ENCODE measurements at regions not wholly inside any gene's neighbourhood (a gene's known extent, or its start where the extent isn't known, plus 50 kb on each side); places are given as distances from the start of the nearest gene placed in this dataset.

GRCh38 chr6:14930366-14930989 lies 315.4 kb upstream of the JARID2 start:
- H3K36me3 ChIP-seq: no peaks in the 10 kb centered on the region
- no peak for ATAC-seq
- peaks cover 20 to 25% of the 10 kb centered on the region in 2 donors for H3K4me1 ChIP-seq
- no peak for TF ChIP-seq POLR2A (IDR thresholded peaks at IDR 0.05)
- TF ChIP-seq, protein P1, sequence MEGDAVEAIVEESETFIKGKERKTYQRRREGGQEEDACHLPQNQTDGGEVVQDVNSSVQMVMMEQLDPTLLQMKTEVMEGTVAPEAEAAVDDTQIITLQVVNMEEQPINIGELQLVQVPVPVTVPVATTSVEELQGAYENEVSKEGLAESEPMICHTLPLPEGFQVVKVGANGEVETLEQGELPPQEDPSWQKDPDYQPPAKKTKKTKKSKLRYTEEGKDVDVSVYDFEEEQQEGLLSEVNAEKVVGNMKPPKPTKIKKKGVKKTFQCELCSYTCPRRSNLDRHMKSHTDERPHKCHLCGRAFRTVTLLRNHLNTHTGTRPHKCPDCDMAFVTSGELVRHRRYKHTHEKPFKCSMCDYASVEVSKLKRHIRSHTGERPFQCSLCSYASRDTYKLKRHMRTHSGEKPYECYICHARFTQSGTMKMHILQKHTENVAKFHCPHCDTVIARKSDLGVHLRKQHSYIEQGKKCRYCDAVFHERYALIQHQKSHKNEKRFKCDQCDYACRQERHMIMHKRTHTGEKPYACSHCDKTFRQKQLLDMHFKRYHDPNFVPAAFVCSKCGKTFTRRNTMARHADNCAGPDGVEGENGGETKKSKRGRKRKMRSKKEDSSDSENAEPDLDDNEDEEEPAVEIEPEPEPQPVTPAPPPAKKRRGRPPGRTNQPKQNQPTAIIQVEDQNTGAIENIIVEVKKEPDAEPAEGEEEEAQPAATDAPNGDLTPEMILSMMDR (IDR thresholded peaks at IDR 0.05 in 4 of 5, conservative IDR thresholded peaks at IDR 0.05 in 1 of 5): no peak
- no peaks in the 10 kb centered on the region for H3K9me3 ChIP-seq
- H3K4me3 ChIP-seq: no peak overlapping the region
- no peaks in the 10 kb centered on the region for H3K27me3 ChIP-seq
- in situ Hi-C loops (cut with MboI; ENCODE audit: low sequenced_read_pairs in 4 of 4) (no loop called here), intact Hi-C loops (cut with DNase I; ENCODE audit: low total_unique reads) (no loop called here)
- no peak for DNase-seq
- no peak overlapping the region for H3K27ac ChIP-seq

DNA sequence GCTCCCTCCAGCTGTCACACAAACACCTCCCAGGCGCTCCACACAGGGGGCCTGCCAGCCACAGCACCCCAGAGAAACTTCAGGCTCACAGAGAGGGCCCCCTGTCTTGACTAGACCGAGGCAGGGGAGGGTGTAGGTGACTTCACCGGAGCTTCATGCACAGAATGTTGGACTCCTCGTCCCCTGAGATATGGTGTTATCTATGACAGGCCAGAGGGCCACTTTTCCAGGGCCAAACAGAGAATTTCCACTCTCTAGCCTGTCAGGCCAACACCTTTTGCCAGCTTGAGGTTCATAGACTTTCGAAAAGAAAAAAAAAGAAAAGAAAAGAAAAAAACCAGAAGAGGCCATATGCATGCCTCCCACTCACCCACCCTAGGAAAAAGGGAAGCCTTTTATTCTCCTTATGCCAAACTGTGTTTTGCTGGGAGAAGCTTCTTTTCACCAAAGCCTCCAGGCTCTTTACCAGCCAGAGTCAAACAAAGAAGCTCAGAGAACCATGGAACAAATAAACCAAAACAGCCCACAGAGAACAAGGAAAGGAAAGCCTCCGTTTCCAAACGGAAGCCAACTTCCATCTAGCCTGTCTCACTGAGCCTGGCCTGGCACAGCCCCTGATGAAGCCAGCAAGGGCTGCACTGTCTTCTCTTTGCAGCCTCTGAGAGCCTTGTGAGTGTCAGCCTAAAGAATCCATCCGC lies 313.2 kb upstream of the JARID2 start:
- H3K4me1 ChIP-seq: peaks cover 0 to 5% of the 10 kb centered on the region in 2 donors
- H3K27me3 ChIP-seq: no peaks in the 10 kb centered on the region
- no peaks in the 10 kb centered on the region for H3K36me3 ChIP-seq
- intact Hi-C loops (cut with DNase I; ENCODE audit: low total_unique reads) (no loop called here), in situ Hi-C loops (cut with MboI; ENCODE audit: low sequenced_read_pairs in 4 of 4) (no loop called here)
- DNase-seq (no peak), ATAC-seq (no peak)
- H3K27ac ChIP-seq: peak overlapping the region in 2 of 4 donors; percentile 20 to 31
- H3K9me3 ChIP-seq: no peaks in the 10 kb centered on the region
- H3K4me3 ChIP-seq: no peak overlapping the region
- no peak for TF ChIP-seq POLR2A (IDR thresholded peaks at IDR 0.05)
- TF ChIP-seq, protein P1 (IDR thresholded peaks at IDR 0.05 in 4 of 5, conservative IDR thresholded peaks at IDR 0.05 in 1 of 5): no peak

- intact Hi-C loops (cut with DNase I; ENCODE audit: low total_unique reads) (no loop called here), in situ Hi-C loops (cut with MboI; ENCODE audit: low sequenced_read_pairs in 4 of 4) (no loop called here)
- Histone ChIP-seq H3K27me3 (no peaks in the 10 kb centered on the region), H3K9me3 (no peaks in the 10 kb centered on the region), H3K4me3 (no peak overlapping the region), H3K36me3 (no peaks in the 10 kb centered on the region), H3K4me1 (peaks cover 0 to under 1% of the 10 kb centered on the region in 2 donors), H3K27ac (peak overlapping the region in 1 of 4 donors; percentile 31)
- no peak for DNase-seq
- no peak for ATAC-seq
- TF ChIP-seq, protein P1 (IDR thresholded peaks at IDR 0.05 in 4 of 5, conservative IDR thresholded peaks at IDR 0.05 in 1 of 5): no peak
- TF ChIP-seq POLR2A (IDR thresholded peaks at IDR 0.05): no peak
These were observed 312.7 kb upstream of the JARID2 start for GRCh38 chr6:14933183-14933544.

DNA sequence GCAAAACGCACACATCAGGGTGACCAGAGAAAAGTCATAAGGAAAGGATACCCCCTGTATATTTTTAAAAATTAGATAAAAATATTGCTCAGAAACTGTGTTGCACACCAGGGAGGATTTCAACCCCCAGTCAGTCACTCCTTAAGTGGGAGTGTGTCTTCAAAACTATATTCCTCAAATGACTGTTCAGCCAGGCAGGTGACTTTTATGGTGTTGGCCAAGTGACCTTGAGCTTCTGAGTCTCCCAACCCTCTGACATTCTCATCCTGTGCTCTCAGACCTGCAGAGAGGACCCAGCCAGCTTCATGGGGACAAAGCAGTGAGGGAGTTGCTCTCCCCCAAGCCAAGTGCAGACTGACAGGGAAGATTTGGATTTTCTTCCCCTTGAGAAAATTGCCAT lies 311.9 kb upstream of the JARID2 start:
- Histone ChIP-seq H3K36me3 (no peaks in the 10 kb centered on the region), H3K27me3 (no peaks in the 10 kb centered on the region), H3K4me1 (no peaks in the 10 kb centered on the region), H3K9me3 (no peaks in the 10 kb centered on the region), H3K27ac (no peak overlapping the region), H3K4me3 (no peak overlapping the region)
- DNase-seq (no peak), ATAC-seq (peak; percentile 55 to 59)
- in situ Hi-C loops (cut with MboI; ENCODE audit: low sequenced_read_pairs in 4 of 4) (no loop called here), intact Hi-C loops (cut with DNase I; ENCODE audit: low total_unique reads) (no loop called here)
- TF ChIP-seq POLR2A (IDR thresholded peaks at IDR 0.05): no peak
- TF ChIP-seq, protein P1 (IDR thresholded peaks at IDR 0.05 in 4 of 5, conservative IDR thresholded peaks at IDR 0.05 in 1 of 5): no peak
